ENCODE measurements at regions not wholly inside any gene's neighbourhood (a gene's known extent, or its start where the extent isn't known, plus 50 kb on each side); places are given as distances from the start of the nearest gene placed in this dataset.

GRCh38 chr12:107826276-107826675 lies 51.8 kb downstream of the ASCL4 start:
- no peaks in the 10 kb centered on the region for H3K36me3 ChIP-seq (ENCODE audit: insufficient read depth, low read length)
- H3K4me3 ChIP-seq (ENCODE audit: low read depth in 1 of 2, low read length in 2 of 2), result no peak overlapping the region
- H3K4me1 ChIP-seq (ENCODE audit: insufficient read depth, low read length), result no peaks in the 10 kb centered on the region
- no peaks in the 10 kb centered on the region for H3K27me3 ChIP-seq (ENCODE audit: control insufficient read depth in 1 of 2, insufficient read depth in 2 of 2, low read length in 2 of 2)
- H3K9ac ChIP-seq (ENCODE audit: low read length), result no peak overlapping the region
- peaks cover 5% of the 10 kb centered on the region for H3K9me3 ChIP-seq (ENCODE audit: low read length)
- H3K27ac ChIP-seq (ENCODE audit: low read depth, low read length), result no peak overlapping the region

DNA sequence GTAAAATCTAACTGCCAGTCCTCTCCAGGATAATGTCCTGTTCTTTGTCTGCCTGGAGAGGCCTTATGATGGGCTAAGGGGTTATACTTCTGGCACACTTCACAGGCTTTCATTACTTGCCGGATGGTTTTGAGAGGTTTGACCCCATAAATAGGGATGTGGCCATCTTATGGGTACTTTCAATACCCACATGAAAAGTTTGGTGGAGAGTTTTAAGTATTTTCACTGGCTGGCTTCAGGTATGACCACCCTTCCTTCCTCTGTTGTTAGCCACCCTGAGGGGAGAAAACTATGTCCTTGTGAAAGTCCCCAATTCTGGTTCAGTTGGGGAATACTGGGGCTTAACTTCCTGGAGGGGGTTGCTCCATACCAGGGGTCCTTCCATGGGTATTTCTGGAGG lies 54.8 kb downstream of the ASCL4 start:
- H3K27me3 ChIP-seq (ENCODE audit: control insufficient read depth in 1 of 2, insufficient read depth in 2 of 2, low read length in 2 of 2), result no peaks in the 10 kb centered on the region
- H3K4me3 ChIP-seq (ENCODE audit: low read depth in 1 of 2, low read length in 2 of 2), result no peak overlapping the region
- no peaks in the 10 kb centered on the region for H3K36me3 ChIP-seq (ENCODE audit: insufficient read depth, low read length)
- H3K9me3 ChIP-seq (ENCODE audit: low read length), result peaks cover 5% of the 10 kb centered on the region
- H3K4me1 ChIP-seq (ENCODE audit: insufficient read depth, low read length), result no peaks in the 10 kb centered on the region
- no peak overlapping the region for H3K27ac ChIP-seq (ENCODE audit: low read depth, low read length)
- H3K9ac ChIP-seq (ENCODE audit: low read length), result no peak overlapping the region

DNA sequence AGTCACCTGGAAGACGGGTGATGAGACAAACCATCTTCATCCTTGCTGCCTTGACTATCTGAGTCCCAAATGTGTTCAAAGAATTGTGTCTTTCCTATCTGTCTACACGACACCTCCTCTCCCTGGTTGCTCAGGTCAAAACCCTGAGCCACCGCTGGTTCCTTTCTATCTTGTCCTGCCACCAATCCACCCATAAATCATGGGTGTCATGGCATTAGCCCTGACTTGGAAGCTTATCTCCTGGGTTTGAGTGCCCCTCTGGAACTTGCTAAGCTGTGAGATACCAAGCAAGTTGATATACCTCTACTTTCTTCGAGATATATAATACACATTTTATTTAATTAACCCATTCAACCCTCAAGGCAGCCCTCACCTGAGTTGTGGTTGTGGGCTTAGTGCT lies 57.9 kb downstream of the ASCL4 start:
- H3K9me3 ChIP-seq (ENCODE audit: low read length), result no peaks in the 10 kb centered on the region
- no peak overlapping the region for H3K27ac ChIP-seq (ENCODE audit: low read depth, low read length)
- H3K36me3 ChIP-seq (ENCODE audit: insufficient read depth, low read length), result no peaks in the 10 kb centered on the region
- no peaks in the 10 kb centered on the region for H3K27me3 ChIP-seq (ENCODE audit: control insufficient read depth in 1 of 2, insufficient read depth in 2 of 2, low read length in 2 of 2)
- no peak overlapping the region for H3K4me3 ChIP-seq (ENCODE audit: low read depth in 1 of 2, low read length in 2 of 2)
- H3K4me1 ChIP-seq (ENCODE audit: insufficient read depth, low read length), result no peaks in the 10 kb centered on the region
- no peak overlapping the region for H3K9ac ChIP-seq (ENCODE audit: low read length)

DNA sequence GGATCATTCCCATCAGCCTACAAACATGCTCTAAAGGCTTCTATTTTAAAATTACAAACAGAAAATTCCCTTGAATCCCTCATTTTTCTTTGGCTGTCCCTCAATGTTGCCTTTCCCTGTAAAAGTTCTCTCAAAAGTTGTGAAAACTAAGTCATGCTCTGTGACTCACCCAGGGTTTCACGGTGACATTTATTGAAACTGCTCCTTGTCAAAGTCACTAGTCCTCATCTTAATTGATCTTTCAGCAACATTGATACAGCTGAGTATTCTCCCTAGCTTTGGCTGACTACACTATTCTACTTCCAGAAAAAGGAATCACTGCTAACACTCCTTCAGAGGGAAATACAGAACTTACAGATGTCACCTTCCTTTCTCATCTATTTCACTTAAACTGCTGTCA lies 65.7 kb downstream of the ASCL4 start:
- no peak overlapping the region for H3K4me3 ChIP-seq (ENCODE audit: low read depth in 1 of 2, low read length in 2 of 2)
- no peak overlapping the region for H3K9ac ChIP-seq (ENCODE audit: low read length)
- no peaks in the 10 kb centered on the region for H3K9me3 ChIP-seq (ENCODE audit: low read length)
- no peaks in the 10 kb centered on the region for H3K4me1 ChIP-seq (ENCODE audit: insufficient read depth, low read length)
- peaks cover 4 to 40% of the 10 kb centered on the region in 2 donors for H3K27me3 ChIP-seq (ENCODE audit: control insufficient read depth in 1 of 2, insufficient read depth in 2 of 2, low read length in 2 of 2)
- H3K36me3 ChIP-seq (ENCODE audit: insufficient read depth, low read length), result no peaks in the 10 kb centered on the region
- H3K27ac ChIP-seq (ENCODE audit: low read depth, low read length), result no peak overlapping the region

- H3K4me1 ChIP-seq (ENCODE audit: insufficient read depth, low read length), result no peaks in the 10 kb centered on the region
- no peaks in the 10 kb centered on the region for H3K36me3 ChIP-seq (ENCODE audit: insufficient read depth, low read length)
- H3K27me3 ChIP-seq (ENCODE audit: control insufficient read depth in 1 of 2, insufficient read depth in 2 of 2, low read length in 2 of 2), result peaks cover 14 to 54% of the 10 kb centered on the region in 2 donors
- H3K4me3 ChIP-seq (ENCODE audit: low read depth in 1 of 2, low read length in 2 of 2), result peak overlapping the region; percentile 14 to 38
- H3K9me3 ChIP-seq (ENCODE audit: low read length), result no peaks in the 10 kb centered on the region
- H3K27ac ChIP-seq (ENCODE audit: low read depth, low read length), result no peak overlapping the region
- H3K9ac ChIP-seq (ENCODE audit: low read length), result no peak overlapping the region
Observed at GRCh38 chr12:107843351-107844311, 69.1 kb downstream of the ASCL4 start.

- no peak overlapping the region for H3K27ac ChIP-seq (ENCODE audit: low read depth, low read length)
- no peaks in the 10 kb centered on the region for H3K4me1 ChIP-seq (ENCODE audit: insufficient read depth, low read length)
- H3K36me3 ChIP-seq (ENCODE audit: insufficient read depth, low read length), result no peaks in the 10 kb centered on the region
- peaks cover 14 to 54% of the 10 kb centered on the region in 2 donors for H3K27me3 ChIP-seq (ENCODE audit: control insufficient read depth in 1 of 2, insufficient read depth in 2 of 2, low read length in 2 of 2)
- H3K9ac ChIP-seq (ENCODE audit: low read length), result no peak overlapping the region
- H3K9me3 ChIP-seq (ENCODE audit: low read length), result no peaks in the 10 kb centered on the region
- H3K4me3 ChIP-seq (ENCODE audit: low read depth in 1 of 2, low read length in 2 of 2), result no peak overlapping the region
Observed at GRCh38 chr12:107844312-107844921, 69.9 kb downstream of the ASCL4 start.

DNA sequence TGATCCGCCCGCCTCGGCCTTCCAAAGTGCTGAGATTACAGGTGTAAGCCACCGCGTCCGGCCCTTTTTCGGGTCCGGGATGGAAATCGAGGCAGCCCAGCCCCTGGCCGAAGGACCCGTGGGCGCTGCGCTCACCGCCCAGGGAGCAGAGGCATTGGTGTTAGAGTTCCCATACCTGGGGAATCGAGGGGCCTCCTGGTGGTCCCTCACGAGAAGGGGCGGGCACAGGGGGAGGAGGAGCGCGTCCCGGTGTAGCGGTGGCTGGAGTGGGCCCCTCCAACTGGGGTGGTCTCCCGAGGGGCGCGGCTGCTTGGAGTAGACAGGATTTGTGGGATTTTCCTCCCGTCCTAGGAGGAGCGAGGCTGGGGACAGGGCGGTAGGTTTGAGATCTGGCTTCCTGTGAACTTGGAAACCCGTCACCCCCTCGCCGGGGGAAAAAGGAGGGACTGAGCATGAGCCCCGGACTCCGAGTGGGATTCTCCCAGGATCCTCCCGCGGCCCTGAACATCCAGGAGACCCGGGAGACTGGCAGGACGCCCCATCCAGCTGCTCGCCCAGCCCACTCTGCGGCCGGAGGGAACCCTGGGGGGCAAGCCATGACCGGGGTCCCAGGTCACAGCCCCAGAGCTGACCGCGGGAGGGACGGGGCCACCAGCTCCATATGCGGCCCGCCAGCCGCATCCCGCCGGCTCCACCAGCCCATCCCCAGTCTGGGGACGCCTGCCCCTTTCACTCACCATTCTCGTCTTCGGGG lies 70.9 kb downstream of the ASCL4 start:
- Histone ChIP-seq H3K4me3 (ENCODE audit: low read depth in 1 of 2, low read length in 2 of 2) (no peak overlapping the region), H3K27me3 (ENCODE audit: control insufficient read depth in 1 of 2, insufficient read depth in 2 of 2, low read length in 2 of 2) (peaks cover 14 to 54% of the 10 kb centered on the region in 2 donors), H3K27ac (ENCODE audit: low read depth, low read length) (no peak overlapping the region), H3K4me1 (ENCODE audit: insufficient read depth, low read length) (no peaks in the 10 kb centered on the region), H3K9me3 (ENCODE audit: low read length) (no peaks in the 10 kb centered on the region), H3K36me3 (ENCODE audit: insufficient read depth, low read length) (no peaks in the 10 kb centered on the region), H3K9ac (ENCODE audit: low read length) (no peak overlapping the region)

GRCh38 chr12:107845980-107846659 lies 71.6 kb downstream of the ASCL4 start:
- Histone ChIP-seq H3K36me3 (ENCODE audit: insufficient read depth, low read length) (no peaks in the 10 kb centered on the region), H3K27ac (ENCODE audit: low read depth, low read length) (no peak overlapping the region), H3K27me3 (ENCODE audit: control insufficient read depth in 1 of 2, insufficient read depth in 2 of 2, low read length in 2 of 2) (peaks cover 14 to 49% of the 10 kb centered on the region in 2 donors), H3K9ac (ENCODE audit: low read length) (no peak overlapping the region), H3K9me3 (ENCODE audit: low read length) (no peaks in the 10 kb centered on the region), H3K4me1 (ENCODE audit: insufficient read depth, low read length) (no peaks in the 10 kb centered on the region), H3K4me3 (ENCODE audit: low read depth in 1 of 2, low read length in 2 of 2) (no peak overlapping the region)

DNA sequence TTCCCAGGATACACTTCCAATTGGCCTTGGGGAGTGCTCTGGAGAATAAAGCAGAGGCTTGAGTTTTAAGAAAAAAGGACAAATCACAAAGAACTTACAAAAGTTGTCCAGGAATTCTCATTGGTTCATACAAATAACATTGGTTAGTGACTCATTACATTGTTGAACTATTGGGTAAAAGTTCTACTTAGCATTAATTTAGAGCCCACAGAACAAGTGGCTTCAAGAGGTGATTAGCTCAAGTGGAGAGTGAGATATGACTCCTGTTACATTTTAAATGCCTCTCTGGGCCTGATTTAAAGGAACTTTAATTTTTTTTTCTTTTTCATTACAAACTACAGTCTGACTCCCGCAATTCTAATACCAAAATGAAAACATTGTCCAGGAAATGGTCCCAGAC lies 72.9 kb downstream of the ASCL4 start:
- Histone ChIP-seq H3K9ac (ENCODE audit: low read length) (no peak overlapping the region), H3K36me3 (ENCODE audit: insufficient read depth, low read length) (no peaks in the 10 kb centered on the region), H3K27ac (ENCODE audit: low read depth, low read length) (no peak overlapping the region), H3K4me3 (ENCODE audit: low read depth in 1 of 2, low read length in 2 of 2) (no peak overlapping the region), H3K27me3 (ENCODE audit: control insufficient read depth in 1 of 2, insufficient read depth in 2 of 2, low read length in 2 of 2) (peaks cover 9 to 41% of the 10 kb centered on the region in 2 donors), H3K4me1 (ENCODE audit: insufficient read depth, low read length) (no peaks in the 10 kb centered on the region), H3K9me3 (ENCODE audit: low read length) (no peaks in the 10 kb centered on the region)

GRCh38 chr12:107847830-107848229 lies 73.3 kb downstream of the ASCL4 start:
- no peaks in the 10 kb centered on the region for H3K4me1 ChIP-seq (ENCODE audit: insufficient read depth, low read length)
- no peak overlapping the region for H3K9ac ChIP-seq (ENCODE audit: low read length)
- no peaks in the 10 kb centered on the region for H3K36me3 ChIP-seq (ENCODE audit: insufficient read depth, low read length)
- H3K27me3 ChIP-seq (ENCODE audit: control insufficient read depth in 1 of 2, insufficient read depth in 2 of 2, low read length in 2 of 2), result peaks cover 9 to 37% of the 10 kb centered on the region in 2 donors
- H3K9me3 ChIP-seq (ENCODE audit: low read length), result no peaks in the 10 kb centered on the region
- H3K4me3 ChIP-seq (ENCODE audit: low read depth in 1 of 2, low read length in 2 of 2), result no peak overlapping the region
- H3K27ac ChIP-seq (ENCODE audit: low read depth, low read length), result no peak overlapping the region

- no peaks in the 10 kb centered on the region for H3K36me3 ChIP-seq (ENCODE audit: insufficient read depth, low read length)
- H3K27ac ChIP-seq (ENCODE audit: low read depth, low read length), result no peak overlapping the region
- H3K9ac ChIP-seq (ENCODE audit: low read length), result no peak overlapping the region
- no peaks in the 10 kb centered on the region for H3K4me1 ChIP-seq (ENCODE audit: insufficient read depth, low read length)
- peaks cover 0 to 4% of the 10 kb centered on the region in 2 donors for H3K27me3 ChIP-seq (ENCODE audit: control insufficient read depth in 1 of 2, insufficient read depth in 2 of 2, low read length in 2 of 2)
- no peaks in the 10 kb centered on the region for H3K9me3 ChIP-seq (ENCODE audit: low read length)
- H3K4me3 ChIP-seq (ENCODE audit: low read depth in 1 of 2, low read length in 2 of 2), result no peak overlapping the region
Observed at GRCh38 chr12:107853479-107853878, 79.0 kb downstream of the ASCL4 start.

All from muscle layer of colon (tissue), 2 donors.